MM.1S (cell line): ENCODE measurements at regions not wholly inside any gene's neighbourhood (a gene's known extent, or its start where the extent isn't known, plus 50 kb on each side); places are given as distances from the start of the nearest gene placed in this dataset.
"Not testable (repeated sequence)": the region's sequence is repeated elsewhere in the genome, so short reads cannot be mapped to it uniquely, and the experiment has no call there.

ENCODE experiments used
- EZH2 ChIP-seq: fragments of 300-600 bp; sonication (generic); optimal IDR thresholded peaks from 2 replicates; pipeline ENCODE3; 2017; ENCODE audit warnings: low read depth, mild to moderate bottlenecking, antibody characterized with exemption, low read length, mixed read lengths
- EZH2phosphoT487 ChIP-seq: fragments of 300-600 bp; sonication (generic); IDR thresholded peaks from 2 replicates; pipeline ENCODE4 v1.6.1; 2018; ENCODE audit warnings: antibody characterized with exemption, low read length
- TF ChIP-seq, protein P1 (sequence below): fragments of 300-600 bp; sonication (generic); IDR thresholded peaks from 2 replicates; pipeline ENCODE4 v1.5.1; 2016; ENCODE audit warnings: antibody characterized with exemption, low read length, mixed read lengths

DNA sequence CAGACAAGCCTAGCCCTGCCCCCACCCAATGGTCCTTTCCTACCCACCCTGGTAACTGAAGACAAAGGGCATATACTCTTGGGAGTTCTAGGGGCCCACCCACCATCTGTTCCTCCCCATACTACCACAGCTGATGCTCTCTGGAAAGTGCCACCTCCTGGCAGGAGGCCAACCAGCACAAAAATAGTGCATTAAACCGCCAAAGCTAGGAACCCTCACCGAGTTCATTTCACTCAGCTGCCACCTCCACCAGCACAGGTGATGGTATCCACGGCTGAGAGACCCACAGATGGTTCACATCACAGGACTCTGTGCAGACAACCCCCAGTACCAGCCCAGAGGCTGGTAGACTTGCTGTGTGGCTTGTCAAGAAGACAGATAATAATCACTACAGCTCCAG, 131.5 kb downstream of the FHL5 start:
- TF ChIP-seq, protein P1, sequence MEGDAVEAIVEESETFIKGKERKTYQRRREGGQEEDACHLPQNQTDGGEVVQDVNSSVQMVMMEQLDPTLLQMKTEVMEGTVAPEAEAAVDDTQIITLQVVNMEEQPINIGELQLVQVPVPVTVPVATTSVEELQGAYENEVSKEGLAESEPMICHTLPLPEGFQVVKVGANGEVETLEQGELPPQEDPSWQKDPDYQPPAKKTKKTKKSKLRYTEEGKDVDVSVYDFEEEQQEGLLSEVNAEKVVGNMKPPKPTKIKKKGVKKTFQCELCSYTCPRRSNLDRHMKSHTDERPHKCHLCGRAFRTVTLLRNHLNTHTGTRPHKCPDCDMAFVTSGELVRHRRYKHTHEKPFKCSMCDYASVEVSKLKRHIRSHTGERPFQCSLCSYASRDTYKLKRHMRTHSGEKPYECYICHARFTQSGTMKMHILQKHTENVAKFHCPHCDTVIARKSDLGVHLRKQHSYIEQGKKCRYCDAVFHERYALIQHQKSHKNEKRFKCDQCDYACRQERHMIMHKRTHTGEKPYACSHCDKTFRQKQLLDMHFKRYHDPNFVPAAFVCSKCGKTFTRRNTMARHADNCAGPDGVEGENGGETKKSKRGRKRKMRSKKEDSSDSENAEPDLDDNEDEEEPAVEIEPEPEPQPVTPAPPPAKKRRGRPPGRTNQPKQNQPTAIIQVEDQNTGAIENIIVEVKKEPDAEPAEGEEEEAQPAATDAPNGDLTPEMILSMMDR = not testable (repeated sequence)
- TF ChIP-seq EZH2phosphoT487, EZH2: not testable (repeated sequence)
